Hematopoietic multipotent progenitor cell treated with erythropoietin and hydrocortisone succinate and interleukin-3 and kit ligand, for 6 days (in vitro differentiated cells): ENCODE measurements at regions not wholly inside any gene's neighbourhood (a gene's known extent, or its start where the extent isn't known, plus 50 kb on each side); places are given as distances from the start of the nearest gene placed in this dataset.
"Not testable (repeated sequence)": the region's sequence is repeated elsewhere in the genome, so short reads cannot be mapped to it uniquely, and the experiment has no call there.

Experiments
- DNase-seq: peaks from one replicate; pipeline ENCODE4 v3.0.0-alpha.2; 2015

DNA sequence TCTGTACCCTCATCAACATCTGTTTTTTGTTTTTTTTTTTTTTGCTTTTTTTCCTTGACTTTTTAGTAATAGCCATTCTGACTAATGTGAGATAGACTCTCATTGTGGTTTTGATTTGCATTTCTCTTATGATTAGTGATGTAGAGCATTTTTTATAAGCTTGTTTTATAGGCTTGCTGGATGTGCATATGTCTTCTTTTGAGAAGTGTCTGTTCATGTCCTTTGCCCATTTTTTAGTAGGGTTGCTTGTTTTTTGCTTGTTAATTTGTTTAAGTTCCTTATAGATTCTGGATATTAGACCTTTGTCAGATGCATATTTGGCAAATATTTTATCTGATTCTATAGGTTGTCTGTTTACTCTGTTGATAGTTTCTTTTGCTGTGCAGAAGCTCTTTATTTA is 53.5 kb upstream of the FAR1 start:
- DNase-seq: not testable (repeated sequence)

DNA sequence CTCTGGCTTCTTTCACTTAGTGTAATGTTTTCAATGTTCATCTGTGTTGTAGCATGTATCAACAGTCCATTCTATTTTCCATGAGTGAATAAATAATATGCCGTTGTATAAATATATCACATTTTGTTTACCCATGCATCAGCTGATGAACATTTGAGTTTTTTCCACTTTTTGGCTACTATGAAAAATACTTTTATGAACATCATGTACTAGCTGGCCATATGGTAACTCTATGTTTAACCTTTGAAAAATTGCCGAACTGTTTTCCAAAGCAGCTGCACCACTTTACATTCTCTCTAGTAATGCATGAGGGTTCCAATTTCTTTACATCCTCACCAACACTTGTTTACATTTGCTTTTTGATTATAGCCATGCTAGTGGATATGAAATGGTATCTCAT is 59.8 kb upstream of the FAR1 start:
- DNase-seq: no peak

DNA sequence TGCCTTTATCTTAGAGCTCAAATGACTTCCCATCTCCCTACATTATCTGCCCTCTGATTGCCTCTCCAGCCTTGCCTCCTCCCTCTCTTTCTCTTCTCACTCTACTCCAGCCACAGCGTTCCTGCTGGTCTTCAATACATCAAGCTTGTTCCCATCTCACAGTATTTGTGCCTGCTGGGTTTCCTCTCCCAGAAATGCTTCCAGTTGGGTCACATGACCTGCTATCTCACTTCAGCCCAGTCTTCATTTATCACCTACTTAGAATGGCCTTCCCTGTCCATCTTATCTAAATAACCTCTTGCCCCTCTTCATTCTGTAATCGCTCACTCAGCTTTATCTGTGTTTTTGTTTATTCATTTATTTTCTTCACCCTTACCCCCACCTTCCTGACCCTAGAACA is 61.8 kb upstream of the FAR1 start:
- DNase-seq: no peak

DNA sequence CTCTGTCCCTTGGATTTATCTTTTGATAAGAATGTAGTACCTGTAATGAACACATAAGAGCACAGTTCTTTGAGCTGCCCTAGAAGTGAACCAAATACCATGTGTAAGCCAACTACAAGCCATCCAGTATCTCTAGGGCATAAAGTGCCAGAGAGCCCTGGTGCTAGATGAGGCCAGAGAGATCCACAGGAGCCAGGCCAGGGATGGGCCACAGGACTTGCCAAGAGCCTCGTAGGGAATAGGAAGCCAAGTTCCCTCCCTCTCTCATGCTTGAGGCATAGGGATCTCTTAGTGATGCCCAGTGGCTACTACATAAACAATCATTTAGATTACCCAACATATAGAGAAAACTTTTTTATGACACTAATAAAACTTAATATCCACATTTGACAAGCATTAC is 64.8 kb upstream of the FAR1 start:
- no peak for DNase-seq

DNA sequence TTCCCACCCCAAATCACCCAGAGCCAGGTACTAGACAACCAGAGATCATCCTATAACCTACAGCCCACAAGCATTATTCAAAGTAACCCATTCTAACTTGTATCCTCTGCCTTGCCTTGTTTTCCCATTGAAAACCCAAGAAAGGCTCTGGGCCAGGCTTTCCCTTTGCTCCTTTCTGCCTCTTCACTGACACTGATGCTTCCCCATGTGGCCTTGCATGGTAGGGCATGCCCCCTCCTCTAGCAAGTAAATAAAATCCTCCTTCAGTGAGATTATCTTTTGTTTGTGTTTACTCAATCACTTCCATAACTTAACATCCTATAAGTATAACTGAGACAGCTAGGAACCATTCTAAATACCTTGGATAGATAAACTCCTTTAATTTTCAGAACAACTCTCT is 65.6 kb upstream of the FAR1 start:
- DNase-seq: no peak

DNA sequence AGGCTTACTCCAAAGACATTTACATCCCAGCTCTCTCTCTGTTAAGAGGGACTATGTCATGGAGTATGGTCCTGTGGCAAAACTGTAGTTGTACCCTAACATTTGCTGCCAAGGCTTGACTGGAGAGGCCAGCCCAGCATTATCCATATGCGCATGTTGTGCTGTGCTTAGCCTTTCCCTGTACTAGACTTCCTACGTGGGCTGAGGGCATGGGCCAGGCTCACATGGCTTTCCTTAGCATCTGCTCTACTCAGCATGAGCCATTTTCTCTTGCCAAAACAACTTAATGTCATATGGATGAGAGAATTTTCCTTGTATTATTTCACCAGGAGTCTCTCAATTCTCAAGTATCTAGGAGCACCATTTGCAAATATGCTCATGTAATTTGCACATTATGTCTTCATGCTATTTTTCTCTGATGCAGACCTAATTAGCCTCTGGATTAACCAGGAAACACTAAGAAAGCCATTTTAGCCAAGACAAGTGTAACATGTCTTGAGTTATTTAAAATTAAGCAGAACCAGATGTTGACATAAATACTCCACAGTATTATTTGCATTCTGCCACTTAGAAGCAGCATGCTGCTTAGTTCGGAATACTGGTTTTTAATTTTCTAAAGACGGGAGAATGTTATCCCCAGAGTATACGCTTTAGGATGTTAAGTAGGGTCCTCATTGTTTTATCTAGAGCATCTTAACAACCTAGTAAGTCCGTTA is 71.7 kb upstream of the FAR1 start:
- no peak for DNase-seq

DNA sequence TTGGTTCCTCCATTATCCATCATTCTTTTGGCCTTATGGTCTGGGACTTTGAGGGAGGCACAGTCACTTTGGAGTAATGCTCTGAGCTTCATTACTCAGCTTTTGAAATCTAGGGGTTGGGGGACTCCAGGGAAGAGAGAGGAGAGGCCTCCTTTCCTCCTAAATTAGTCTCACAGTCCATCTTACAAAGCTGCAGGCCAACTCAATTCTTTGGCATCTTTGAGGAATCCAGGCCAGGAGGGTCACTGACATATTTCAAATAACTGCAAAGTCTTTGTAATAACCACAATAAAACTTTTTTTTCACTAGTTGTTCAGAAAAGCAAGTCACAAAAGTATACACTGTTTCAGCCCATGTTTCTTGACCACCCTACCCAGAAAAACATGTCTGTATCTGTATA is 73.3 kb upstream of the FAR1 start:
- DNase-seq: no peak

DNA sequence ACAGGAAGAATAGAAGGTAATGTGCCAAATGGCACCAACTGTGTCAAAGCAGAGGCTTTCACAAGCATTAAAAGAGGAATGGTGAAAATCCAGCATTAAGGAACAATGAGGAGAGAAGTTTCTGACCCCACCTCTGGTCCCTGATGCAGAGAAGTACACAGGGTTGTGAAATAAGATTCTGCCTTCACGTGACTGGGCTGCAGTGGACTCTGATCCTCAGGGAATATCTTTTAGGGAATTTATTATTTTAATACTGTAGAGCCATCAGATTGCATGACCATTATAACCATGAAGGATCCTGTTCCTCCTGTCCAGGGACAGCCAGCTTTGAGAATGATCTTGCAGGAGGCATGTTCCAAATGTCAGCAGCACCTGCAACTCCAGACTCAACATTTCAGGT is 74.4 kb upstream of the FAR1 start:
- DNase-seq: no peak

DNA sequence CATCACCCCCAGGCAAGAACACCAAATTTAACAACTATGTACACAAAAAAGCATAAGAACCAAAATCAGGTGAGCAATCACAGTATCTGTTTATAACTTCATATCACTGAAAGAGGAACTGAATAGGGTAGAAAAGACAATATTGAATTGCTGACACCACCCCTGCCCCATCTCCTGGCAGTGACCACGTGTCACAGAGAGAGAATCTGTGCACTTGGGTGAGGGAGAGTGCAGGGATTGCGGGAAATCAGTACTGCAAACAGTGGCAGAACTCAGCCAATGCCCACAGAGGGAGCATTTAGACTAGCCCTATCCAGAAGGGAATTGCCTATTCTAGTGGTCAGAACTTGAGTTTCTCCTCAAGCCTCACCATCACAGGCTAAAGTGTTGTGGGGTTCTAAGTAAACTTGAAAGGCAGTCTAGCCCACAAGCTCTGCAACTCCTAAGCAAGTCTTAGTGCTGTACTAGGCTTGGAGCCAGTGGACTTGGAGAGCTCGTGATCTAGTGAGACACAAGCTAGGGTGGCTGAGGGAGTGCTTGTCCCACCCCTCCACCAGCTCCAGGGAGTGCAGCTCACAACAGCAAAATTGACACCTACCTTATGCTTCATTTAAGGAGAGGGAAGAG is 82.8 kb upstream of the PTH start:
- no peak for DNase-seq

DNA sequence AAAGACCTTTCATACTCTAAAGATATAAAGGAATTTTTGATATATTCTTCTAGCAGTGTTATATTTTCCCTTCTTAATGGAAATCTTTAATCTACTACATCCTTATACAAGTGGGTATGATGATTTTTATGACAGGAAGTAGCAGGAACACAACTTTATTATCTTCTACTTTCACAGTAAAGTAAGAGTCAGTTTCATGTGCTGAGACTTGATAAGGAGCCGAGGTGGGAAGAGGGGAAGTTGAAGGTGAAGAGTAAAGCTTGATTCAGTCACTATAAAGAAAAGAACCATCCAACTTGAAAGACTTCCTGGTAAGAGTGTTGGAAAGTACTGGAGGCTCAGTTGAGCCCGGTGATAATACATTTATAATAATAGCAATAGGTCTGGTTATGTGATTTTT is 82.1 kb upstream of the PTH start:
- DNase-seq: no peak

DNA sequence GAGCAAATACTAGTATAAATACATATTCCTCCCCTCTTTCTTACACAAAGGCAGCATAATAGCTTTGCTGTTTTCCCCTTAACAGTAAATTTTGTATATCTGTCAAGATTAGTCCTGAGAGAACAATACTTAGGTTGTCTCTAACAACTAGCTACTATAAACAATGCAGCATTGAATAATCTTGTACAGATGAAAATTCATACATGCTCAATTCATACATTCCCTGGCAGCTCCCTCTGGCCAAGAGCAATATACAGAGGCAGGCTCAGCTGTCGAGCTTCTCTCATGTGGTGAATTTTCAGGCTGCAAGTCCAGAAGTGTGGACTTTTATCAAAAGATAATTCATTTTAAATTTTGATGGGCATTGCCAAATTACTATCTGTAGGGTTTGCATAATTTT is 81.2 kb upstream of the PTH start:
- DNase-seq: no peak

DNA sequence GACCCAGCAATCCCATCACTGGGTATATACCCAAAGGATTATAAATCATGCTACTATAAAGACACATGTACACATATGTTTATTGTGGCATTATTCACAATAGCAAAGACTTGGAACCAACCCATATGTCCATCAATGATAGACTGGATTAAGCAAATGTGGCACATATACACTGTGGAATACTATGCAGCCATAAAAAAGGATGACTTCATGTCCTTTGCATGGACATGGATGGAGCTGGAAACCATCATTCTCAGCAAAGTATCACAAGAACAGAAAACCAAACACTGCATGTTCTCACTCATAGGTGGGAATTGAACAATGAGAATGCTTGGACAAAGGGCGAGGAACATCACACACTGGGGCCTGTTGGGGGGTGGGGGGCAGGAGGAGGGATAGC is 79.6 kb upstream of the PTH start:
- DNase-seq: not testable (repeated sequence)

DNA sequence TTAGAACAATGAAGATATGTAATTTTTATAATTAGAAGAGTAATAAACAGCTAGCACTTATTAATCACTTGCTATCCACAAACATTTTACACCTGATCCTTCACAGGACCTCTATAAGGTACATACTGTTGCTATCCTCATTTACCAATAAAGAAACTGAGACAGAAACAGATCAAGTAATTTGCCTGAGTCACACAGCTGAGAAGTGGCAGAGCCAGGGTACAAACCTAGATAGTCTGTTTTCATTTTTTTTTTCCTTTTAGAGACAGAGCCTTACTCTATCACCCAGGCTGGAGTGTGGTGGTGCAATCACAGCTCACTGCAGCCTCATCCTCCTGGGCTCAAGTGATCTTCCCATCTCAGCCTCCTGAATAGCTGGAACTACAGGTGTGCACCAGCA is 71.8 kb upstream of the PTH start:
- DNase-seq: no peak

DNA sequence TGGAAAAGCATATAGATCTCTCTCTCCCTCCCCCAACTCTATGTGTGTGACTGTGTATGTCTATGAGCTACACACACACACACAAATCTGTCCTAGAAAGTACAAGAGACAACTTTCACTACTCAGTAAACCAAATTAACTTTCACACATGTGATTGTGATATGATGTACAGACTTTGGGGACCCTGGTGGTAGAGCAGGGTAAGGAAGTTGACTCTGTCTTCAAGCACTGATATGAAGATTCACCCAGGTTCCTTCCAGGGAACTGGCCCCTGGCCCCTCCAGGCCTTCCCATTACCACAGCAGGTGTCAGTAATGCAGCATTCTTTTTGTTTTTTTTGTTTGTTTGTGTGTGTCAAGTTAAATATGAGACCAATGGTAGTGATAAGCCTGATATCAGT is 66.1 kb upstream of the PTH start:
- DNase-seq: no peak

DNA sequence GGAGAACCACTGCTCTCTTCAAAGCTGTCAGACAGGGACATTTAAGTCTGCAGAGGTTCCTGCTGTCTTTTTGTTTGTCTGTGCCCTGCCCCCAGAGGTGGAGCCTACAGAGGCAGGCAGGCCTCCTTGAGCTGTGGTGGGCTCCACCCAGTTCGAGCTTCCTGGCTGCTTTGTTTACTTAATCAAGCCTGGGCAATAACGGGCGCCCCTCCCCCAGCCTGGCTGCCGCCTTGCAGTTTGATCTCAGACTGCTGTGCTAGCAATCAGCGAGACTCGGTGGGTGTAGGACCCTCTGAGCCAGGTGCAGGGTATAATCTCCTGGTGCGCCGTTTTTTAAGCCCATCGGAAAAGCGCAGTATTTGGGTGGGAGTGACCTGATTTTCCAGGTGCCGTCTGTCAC is 64.5 kb upstream of the PTH start:
- not testable (repeated sequence) for DNase-seq

DNA sequence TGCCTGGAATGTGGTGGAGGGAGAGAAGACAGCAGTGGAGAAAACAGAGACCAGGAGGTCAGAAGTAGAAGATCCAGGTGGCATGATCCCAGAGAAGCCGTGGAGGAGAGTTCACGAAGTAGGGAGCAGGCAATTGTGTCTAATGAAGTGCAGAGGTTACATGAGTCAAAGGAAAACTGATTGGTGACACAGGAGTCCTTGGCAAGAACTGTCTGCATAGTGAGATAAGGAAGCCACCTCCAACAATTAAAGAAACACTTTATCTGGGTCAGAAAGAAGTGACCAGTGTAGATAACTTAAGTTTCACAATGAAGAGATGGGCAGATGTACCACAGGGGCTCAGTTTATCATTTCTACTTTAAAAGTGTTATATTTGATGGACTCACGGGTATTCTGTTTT is 57.0 kb upstream of the PTH start:
- DNase-seq: peak; percentile 11

DNA sequence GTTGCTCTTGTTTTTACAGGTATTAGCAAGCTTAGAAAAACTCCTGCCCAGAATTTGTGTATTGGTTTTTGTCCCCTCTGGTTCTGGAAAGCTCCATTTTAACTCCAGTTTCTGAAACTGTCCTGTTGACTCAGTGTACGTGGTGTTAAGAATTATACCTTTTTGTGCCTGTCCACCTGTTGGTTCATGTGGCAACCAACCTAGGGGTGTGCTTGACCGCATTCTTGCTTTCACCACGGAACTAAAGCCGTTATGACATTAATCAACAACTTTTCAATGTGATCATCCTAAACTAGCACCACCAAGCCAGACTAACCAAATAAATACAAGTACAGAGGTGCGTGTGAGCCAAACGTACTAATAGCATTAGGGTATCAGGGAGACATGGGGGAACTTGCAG is 56.0 kb upstream of the PTH start:
- DNase-seq: no peak

DNA sequence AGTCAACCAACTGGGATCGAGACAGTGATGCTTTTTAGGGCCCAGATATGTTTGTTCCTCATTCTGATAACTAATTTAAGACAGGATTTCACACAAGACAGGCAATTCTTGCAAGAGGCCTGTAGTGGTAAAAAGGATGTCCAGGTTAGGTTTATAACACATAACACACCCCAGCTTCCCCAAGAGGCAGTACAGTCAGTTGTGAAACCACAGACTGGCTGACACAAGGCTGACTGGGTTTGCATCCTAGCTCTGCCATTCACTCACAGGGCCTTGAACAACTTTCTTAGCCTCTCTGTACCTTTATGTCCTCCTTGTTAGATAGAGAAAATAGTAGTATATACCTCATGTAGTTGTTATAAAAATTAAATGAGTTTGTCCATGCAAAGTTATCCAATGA is 55.0 kb upstream of the PTH start:
- no peak for DNase-seq

DNA sequence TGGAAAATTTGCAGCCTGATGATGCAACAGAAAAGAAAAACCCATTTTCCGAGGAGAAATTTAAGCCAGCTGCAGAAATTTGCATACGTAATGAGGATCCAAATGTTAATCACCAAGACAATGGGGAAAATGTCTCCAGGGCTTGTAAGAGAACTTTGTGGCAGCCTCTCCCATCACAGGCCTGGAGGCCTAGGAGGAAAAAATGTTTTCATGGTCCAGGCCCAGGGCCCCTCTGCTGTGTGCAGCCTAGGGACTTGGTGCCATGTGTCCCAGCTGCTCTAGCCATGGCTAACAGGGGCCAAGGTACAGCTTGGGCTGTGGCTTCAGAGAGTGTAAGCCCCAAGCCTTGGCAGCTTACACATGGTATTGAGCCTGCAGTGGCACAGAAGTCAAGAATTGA is 50.3 kb upstream of the PTH start:
- DNase-seq: not testable (repeated sequence)
